Activated CD4-positive, alpha-beta T cell treated with anti-CD3 and anti-CD28 coated beads, Interleukin-2, Interleukin-4, amounts not matched to agents 100 ng/mL and 50 ng/mL, durations not matched to agents 16 hours and 8 hours (primary cell): ENCODE measurements at regions not wholly inside any gene's neighbourhood (a gene's known extent, or its start where the extent isn't known, plus 50 kb on each side); places are given as distances from the start of the nearest gene placed in this dataset.

Experiments used
- DNase-seq: peaks from one replicate; pipeline ENCODE4 v3.0.0-alpha.2; 2020; ENCODE audit warnings: low spot score

- no peak for DNase-seq
These were observed 177.4 kb downstream of the SPRY1 start for GRCh38 chr4:123573866-123574508.

GRCh38 chr4:123575291-123575690, 178.7 kb downstream of the SPRY1 start:
- no peak for DNase-seq

DNA sequence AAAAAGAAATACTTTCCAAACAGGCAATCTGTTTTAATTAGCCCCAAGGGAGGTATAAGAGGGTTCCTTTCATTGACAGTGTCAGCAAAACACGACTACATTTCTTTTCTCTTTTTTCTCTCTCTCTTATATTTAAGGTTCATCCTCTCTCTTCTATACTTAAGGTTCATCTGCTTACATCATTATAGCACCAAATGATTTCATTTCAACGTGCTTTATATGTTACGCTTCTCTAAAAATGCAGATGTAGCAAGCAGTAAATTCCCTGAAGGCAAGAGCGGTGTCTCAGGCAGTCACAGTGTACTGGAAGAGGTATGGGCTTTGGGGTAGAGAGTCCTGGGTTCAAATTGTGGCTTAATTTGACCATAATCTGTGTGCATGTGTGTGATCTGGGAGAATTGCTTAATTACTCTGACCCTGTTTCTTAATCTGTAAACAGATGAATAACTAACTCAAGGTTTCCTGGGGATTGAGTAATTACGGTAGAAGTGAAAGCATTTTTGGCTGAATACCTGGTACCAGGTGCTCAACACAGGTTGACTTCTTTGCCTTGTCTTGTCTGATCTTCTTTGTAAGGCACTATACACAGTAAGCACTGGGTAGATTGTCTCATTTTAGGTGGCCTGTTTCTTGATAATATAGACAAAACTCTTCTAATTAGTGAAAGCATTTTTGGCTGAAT, 180.8 kb downstream of the SPRY1 start:
- DNase-seq = no peak

GRCh38 chr4:123578276-123579029, 181.9 kb downstream of the SPRY1 start:
- DNase-seq = no peak

- DNase-seq = no peak
These were observed 183.4 kb downstream of the SPRY1 start for GRCh38 chr4:123579961-123580360.

DNA sequence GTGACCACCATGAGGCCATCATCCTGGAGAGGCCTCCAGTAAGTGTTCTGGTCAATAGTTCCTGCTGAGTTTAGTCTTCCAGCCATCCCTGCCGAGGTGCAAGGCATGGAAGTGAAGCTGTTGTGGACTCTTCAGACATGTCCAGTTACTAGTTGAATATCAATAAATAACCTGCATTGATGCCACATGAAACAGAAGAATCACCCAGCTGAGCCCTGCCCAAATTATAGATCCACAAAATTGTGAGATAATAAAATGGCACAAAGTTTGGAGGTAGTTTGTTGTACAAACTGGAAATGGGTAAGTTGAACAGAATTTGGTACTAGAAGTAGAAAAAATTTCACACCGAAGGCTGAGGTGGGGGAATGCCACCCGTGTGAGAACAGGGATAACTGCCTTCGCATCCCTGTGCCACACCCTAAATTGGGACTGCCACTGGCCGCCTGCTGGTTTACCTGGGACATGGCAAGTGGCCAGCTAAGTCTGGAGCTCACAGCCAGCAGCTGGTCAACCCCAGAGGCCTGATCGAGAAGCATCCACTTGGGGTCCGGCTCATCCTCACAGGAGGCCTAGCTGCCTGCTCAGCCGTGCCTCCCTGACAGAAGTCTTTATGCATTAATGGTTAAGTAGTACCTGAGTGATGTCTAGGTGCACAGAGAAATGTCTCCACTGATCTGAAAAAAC, 184.5 kb downstream of the SPRY1 start:
- no peak for DNase-seq

DNA sequence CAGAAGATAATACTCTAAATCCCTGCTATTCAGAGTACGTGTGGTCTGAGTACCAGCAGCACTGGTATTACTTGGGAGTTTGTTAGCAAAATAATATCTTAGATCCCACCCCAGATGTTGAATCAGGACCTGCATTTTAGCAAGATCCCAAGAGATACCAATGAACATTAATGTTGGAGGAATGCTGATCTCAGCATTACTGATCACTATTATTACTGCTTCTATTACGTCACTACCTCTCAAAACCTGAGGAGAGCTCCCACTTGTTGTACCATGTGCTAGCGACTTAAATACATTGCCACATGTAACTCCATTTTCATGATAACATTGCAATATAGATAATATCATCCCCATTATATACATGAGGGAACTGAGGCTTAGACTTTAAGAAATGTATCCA, 185.2 kb downstream of the SPRY1 start:
- no peak for DNase-seq

DNA sequence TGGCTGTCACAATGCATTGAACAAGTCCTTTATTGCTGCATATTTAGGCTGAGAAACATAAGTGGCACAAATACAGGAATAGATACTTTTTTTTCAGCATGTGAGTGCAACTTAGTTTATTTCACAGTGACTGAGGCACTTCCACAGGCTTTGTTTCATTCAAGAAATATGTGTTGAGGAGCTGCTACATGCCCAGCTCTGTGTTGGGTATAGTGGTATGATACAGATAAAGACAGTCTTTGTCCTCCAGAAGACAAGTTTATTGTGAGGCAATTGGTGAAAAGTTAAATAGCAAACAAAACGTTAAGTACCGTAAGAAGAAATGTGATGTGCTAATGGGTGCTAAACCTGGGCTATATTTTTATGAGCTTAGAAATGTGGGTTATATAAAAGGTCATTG, 186.4 kb downstream of the SPRY1 start:
- no peak for DNase-seq

GRCh38 chr4:123585111-123585510, 188.5 kb downstream of the SPRY1 start:
- DNase-seq = no peak

- no peak for DNase-seq
These were observed 191.4 kb downstream of the SPRY1 start for GRCh38 chr4:123587983-123588494.

GRCh38 chr4:123588631-123589241, 192.1 kb downstream of the SPRY1 start:
- DNase-seq = no peak

GRCh38 chr4:123589301-123589700, 192.7 kb downstream of the SPRY1 start:
- no peak for DNase-seq

- DNase-seq = no peak
These were observed 195.3 kb downstream of the SPRY1 start for GRCh38 chr4:123591875-123592274.

DNA sequence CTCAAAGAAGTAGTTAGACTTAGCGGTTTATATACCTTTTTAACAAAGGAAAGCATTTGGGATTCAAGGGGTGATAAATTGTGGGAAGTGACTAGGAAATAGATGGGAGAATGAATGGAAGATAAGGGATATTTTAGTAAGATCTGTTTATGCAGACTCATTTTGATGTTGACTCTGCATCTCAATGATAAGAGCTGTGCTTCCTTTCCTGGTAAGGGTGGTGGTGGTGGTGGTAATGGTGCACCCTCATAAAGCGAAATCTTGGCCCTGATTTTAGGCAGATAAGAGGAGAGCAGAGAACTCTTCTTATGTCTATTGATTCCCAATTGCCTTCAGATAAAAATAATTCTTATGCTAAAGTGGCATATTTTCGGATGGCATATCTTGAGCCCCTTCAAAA, 197.1 kb downstream of the SPRY1 start:
- no peak for DNase-seq

- DNase-seq = no peak
These were observed 200.2 kb downstream of the SPRY1 start for GRCh38 chr4:123596805-123597204.

DNA sequence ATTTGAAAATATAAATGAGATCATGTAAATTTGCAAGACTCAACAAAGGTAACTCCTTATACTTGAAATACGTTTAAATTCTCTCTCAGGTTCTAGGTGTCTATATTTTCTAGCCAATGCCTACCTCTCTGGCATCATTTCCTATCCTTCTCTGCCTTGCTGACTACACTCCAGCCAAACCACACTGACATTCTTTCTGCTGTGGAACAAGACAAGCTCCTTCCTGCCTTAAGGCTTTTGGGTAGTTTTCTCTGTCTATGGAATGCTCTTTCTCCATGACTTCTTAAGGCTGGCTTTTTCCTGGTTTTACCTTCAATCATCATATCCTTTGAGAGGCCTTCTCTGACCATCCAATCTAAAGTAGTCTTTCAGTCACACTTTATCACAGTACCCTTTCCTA, 201.0 kb downstream of the SPRY1 start:
- DNase-seq = no peak

DNA sequence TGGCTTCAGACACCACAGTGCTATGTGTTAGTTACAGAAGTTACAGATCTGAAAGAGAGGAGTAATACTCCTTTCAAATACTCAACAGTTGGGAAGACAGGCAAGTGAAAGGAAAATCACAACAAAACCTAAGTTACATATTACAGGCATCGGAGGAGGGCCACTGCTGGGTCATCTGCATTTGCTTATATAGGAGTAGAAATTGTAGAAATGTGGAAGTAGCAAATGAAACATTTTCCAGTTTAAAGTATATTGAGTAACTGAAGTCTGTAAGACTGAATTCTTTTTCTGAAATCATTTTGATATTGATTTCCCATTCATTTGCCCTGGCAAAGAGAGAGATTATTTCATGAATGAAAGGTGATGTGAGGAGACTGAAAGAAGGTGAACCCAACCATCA, 201.7 kb downstream of the SPRY1 start:
- no peak for DNase-seq

DNA sequence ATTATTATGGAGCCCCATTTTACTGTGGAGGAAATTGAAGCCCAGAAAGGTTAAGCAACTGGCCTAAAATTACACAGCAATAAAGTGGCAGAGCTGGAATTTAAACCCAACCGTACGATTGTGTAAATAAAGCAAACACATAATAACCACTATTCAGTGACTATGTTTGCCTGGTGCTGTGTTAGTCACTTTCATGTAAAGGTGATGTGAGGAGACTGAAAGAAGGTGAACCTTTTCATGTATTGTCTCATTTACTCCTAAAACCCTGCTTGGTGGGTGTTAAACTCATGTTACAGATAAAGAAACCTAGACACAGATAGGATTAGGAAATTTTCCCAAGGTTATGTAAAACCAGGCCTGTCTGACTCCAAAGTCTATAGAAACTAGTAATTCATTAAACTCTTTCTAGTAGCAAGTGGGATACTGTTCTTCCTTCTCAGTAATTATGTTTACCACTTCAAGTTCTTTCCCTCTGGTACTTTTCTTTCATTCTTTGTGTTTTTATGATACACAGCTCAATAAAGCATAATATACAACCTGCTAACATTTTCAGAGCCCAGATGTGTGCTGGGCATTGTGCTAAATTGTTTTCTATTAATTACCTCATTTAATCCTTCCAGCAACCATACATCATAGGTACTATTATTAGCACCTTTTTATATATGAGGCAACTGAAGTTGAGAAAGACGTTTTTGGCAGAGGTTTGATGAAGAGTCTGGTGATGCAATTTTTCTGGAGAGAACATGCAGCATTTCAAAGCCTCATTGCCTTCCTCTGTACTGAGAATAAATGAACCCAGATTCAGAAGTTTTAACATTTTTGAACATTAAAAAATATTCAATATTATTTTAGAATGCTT, 202.7 kb downstream of the SPRY1 start:
- DNase-seq = no peak

DNA sequence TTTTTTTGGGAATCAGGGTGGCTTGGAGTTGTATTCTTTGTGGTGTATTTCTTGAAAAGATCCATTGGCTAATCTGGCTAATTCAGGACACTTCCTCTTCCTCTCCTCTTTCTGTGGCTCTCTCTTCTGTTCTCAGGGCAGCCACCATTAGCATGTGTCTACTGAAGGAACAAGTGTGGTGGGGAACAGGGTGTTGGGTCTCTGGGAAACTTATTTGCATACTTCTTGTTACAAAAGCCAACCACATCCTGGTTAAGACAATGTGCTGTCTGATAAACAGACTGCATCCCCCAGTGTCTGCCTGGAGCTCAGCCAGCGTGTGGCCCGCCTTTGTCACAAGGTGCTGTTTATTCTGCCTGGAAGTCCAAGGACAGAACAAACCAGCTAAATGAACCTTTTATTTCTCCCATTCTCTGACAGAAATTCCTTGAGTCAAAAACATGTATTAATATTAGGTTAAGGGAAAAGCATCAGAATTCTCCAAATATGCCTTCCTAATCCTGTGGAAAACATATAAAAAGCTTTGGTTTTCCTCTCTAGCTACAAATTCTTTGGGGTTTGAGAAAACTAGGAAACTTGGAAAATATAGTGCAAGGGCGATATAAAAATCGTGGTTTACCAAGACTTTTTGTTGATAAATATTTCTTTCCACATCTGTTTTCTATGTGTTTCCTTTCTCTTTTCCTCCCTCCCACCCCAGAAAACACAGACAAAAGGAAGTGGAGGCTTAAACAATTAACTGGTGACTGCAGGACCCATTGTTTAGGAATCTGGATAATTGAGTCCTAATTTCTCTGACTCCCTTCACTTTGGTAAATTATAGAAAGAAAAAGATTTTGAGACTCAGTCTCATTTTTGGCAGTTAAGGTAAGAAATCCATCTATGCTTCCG, 203.6 kb downstream of the SPRY1 start:
- peak; percentile 34 for DNase-seq
